Right kidney (tissue), 1 donor: ENCODE measurements at regions not wholly inside any gene's neighbourhood (a gene's known extent, or its start where the extent isn't known, plus 50 kb on each side); places are given as distances from the start of the nearest gene placed in this dataset.

Experiments
- DNase-seq: peaks from one replicate; pipeline ENCODE4 v3.0.0-alpha.2; 2016

- no peak for DNase-seq
Observed at GRCh38 chr16:73565925-73566324, 518.0 kb upstream of the ZFHX3 start.

- DNase-seq, result no peak
Observed at GRCh38 chr16:73565263-73565662, 517.3 kb upstream of the ZFHX3 start.

GRCh38 chr16:73563709-73564108 lies 515.8 kb upstream of the ZFHX3 start:
- DNase-seq, result no peak

GRCh38 chr16:73560497-73560896 lies 512.6 kb upstream of the ZFHX3 start:
- no peak for DNase-seq

DNA sequence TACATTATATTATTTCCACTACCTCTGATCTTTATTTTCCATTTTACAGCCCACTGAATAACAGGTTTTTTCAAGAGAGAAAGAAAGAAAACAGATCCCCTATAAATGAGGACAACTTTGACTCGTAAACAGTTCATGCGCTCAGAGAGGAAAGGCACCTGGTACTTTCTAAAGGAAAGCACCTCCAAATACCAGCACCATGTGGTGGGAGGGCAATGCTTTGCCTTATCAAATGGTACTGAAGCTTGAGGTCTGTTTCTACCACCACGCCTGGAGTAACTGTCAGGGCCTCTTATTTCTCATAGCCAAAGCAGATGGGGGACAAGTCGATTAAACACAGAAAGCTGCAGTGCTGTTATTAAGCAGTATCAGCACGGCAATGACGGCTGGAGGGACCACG lies 510.3 kb upstream of the ZFHX3 start:
- no peak for DNase-seq

- no peak for DNase-seq
Observed at GRCh38 chr16:73553941-73554660, 506.2 kb upstream of the ZFHX3 start.

- no peak for DNase-seq
Observed at GRCh38 chr16:73549984-73550631, 502.2 kb upstream of the ZFHX3 start.

DNA sequence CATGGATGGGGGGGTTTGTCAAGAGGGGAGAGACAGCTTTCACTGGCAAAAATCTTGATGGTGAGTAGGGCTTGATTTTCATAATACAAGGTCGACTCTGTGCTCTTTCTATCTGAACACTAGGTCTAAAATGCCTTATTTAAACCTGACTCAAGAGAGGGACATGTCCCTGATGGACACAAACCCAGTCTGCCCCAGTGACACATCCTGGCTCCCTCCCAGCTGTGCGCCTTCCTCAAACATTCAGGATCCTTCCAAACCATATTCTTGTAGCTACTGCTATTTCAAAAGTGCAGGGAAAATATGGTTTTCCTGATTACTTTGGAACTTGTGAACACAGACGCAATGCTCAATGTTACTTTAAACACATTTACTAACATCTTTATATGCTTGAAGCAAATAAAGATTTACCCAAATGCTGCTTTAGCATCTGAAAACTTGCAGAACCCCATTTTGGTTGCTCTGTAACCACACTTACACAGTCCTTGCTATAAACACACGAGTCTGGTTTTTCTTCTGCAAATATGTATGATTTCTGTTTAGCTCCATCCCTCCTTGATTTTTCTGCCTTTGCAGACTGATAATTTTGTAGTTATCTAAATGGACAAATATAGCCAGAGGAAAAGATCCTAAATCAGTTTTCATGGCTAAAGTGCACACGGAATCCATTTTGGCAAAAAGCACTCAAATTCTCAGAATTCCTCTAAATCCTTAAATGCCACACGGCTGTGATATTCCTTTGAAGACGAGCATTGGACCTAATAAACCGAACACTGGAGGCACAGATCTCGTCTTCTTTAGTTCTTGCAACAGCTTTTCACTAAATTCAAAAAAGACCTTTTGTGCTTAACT lies 499.9 kb upstream of the ZFHX3 start:
- no peak for DNase-seq

GRCh38 chr16:73546341-73546845 lies 498.5 kb upstream of the ZFHX3 start:
- DNase-seq, result no peak

DNA sequence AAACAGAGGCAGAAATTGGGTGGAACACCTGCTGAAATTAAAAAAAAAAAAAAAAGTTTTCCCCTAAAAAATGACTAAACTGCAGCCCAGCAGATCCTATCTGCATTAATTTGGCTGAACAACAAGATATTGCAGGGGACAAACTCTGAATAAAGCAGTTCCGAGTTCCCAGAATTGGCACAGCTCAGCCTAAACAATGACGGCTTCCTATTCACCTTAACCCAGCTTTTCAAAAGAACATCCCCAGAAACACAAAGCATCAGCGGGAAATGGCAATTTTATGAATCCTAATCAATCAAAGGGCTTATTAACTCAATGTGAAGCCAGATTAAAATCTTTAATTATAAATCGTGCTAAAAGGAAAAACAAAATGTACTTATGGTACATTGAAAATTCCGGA lies 497.8 kb upstream of the ZFHX3 start:
- DNase-seq, result no peak

GRCh38 chr16:73545290-73545689 lies 497.4 kb upstream of the ZFHX3 start:
- no peak for DNase-seq

- DNase-seq, result no peak
Observed at GRCh38 chr16:73544826-73545225, 496.9 kb upstream of the ZFHX3 start.

GRCh38 chr16:73543970-73544599 lies 496.2 kb upstream of the ZFHX3 start:
- peak; percentile 36 for DNase-seq

- DNase-seq, result no peak
Observed at GRCh38 chr16:73543331-73543969, 495.5 kb upstream of the ZFHX3 start.

DNA sequence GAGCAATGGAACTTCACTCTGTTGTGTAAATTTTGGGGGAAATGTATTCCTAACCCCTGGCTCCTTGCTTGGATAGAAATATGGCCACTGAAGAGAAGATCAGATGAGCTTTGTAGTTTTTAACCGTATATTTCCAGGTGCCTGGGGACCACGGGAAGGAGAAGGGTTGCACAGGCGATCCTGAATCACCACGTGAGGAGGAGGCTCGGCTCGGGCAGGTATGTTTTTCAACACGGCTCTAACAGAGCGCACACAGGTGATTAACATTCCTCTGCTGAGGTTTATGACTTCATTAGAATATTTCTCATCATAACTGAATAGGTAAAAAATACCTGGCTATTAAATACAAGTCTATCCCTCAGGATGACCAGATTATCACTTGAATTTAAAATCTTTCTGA lies 495.0 kb upstream of the ZFHX3 start:
- DNase-seq, result no peak

DNA sequence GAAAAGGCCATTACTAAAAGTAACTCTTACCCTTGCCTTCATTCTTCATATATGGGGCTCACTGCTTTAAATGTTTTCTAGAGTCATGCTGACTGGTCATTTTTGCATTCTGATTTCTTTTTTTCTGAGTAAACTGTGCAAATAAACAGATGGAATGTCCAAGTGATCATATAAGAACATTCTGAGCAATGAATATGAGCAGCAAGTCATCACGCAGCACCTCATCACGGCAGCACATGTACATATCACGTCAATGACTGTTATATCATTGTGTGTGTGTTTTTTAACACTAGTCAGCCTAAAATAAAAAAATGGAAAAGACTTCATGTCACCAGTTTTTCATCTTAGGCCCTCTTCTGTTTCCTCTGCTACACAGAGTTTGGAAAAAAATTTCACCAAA lies 490.0 kb upstream of the ZFHX3 start:
- DNase-seq, result no peak

DNA sequence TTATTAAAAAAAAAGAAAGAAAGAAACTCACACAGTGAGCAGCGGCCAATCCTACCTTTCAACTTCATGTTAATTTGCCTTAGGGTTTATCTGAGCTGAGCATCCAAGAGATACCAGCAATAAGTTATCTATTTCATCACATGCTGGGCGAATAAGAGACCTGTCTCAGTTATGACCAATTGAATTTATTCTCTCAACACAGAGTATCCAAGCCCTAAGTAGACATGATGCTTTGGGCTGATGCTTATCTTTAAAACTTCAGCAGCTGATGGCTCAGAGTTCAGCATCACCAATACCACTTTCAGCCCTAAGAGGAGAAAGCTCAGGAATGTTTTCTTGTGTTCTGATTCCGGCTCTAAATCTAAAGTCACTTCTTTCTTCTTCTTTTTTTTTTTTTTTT lies 489.0 kb upstream of the ZFHX3 start:
- no peak for DNase-seq

GRCh38 chr16:73531021-73531420 lies 483.1 kb upstream of the ZFHX3 start:
- DNase-seq, result no peak

DNA sequence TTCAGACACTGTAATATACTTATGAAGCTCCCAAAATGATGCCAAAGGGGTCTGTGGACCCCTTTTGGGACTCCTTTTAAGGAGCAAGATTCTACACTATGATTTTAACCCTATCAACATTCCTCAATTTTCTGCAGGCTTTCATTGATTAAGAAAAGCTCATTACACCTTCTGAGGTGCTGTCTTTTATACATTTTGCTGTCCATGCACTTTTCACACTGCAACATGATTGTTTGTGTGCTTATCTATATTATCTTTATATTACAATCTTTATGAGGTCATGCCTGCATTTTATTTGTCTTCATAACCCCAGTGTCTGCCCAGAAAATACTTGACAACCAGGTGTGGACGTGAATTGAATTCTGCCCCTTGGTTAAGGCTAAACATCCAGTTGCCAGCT lies 482.6 kb upstream of the ZFHX3 start:
- no peak for DNase-seq

DNA sequence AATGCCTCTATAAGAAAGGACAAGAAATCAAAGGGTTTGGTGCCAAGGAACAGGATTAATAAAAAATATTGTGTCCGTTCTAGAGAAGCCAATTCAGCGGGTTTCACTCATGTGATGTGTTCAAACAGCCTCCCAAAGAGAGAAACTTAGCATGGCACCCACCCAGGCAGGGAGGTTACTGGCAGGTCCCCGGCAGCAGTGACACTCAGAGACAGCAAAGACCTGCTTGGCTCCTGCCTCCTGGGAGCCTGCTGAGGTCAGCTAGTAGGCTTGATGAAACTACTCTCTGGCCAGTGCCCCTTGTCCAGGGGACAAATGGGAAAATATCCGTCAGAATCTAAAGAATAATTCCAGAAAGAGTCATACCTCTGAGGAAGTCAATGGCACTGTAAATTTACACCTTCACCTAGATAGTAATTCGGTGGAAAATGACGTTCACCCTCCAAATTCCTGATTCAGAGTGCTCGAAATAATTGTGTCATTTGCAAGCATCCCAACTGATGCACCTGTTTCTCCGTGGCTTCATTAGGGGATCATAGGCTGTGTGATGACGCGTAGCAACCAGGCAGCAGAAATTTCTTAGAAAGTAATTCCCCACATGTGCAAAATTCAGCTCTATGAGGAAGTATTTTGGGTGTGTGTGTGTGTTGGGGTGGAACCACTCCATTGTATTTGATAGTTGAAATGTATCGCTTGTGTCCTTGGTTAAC lies 481.5 kb upstream of the ZFHX3 start:
- DNase-seq, result no peak

DNA sequence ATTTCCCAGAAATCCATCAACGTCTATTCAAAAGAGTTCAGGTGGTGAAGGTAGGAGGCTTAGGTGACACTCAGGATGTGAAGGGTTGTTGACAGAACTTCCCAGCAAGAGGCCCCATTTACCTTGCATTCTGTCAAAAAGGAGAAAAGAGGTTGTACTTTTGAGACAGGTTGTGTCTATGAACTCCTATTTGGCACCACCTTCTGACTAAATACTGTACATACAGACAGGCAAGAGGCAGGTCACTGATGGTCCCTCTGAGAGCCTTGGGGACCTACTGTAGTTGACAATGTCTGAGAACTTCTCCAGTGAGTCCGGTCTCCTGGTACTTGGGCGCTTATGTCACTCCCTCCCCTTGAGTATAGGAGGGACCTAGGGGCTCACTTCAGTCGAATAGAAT lies 479.3 kb upstream of the ZFHX3 start:
- no peak for DNase-seq
